ENCODE measurements at regions not wholly inside any gene's neighbourhood (a gene's known extent, or its start where the extent isn't known, plus 50 kb on each side); places are given as distances from the start of the nearest gene placed in this dataset.
A peak's percentile ranks its signal among the peaks of the same experiment; 100 is the strongest.

- peak overlapping the region; percentile 57 for H3K4me3 ChIP-seq (replicated peaks; ENCODE audit: low read depth, low read length)
- peak; percentile 69 for DNase-seq (ENCODE audit: low read depth)
- peak; percentile 56 for TF ChIP-seq CTCF (IDR thresholded peaks at IDR 0.05; ENCODE audit: low read length, missing control alignments)
Observed at GRCh38 chr6:27157459-27158315, 89.8 kb upstream of the PRSS16 start.

- TF ChIP-seq CTCF (IDR thresholded peaks at IDR 0.05; ENCODE audit: low read length, missing control alignments): no peak
- no peak for DNase-seq (ENCODE audit: low read depth)
- H3K4me3 ChIP-seq (replicated peaks; ENCODE audit: low read depth, low read length): no peak overlapping the region
Observed at GRCh38 chr6:27158316-27158643, 89.2 kb upstream of the PRSS16 start.

DNA sequence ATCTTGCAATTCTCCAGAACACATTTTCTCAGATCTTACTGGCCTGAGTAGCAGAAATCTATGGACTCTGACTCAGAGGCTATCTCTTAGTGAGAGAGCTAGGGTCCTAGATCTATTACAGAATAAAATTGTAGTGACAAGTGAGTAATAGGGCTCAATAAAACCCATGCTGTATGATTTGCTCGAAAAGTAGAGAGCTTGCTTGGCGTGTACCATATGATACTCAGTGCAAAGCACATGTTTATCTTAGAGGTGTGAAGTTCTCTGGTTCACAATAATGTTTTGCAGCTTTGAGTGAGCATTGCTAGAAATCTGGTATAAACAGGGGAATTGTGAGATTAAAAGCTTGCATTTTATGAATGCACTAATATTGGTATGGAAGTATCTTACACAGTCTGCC lies 87.8 kb upstream of the PRSS16 start:
- H3K4me3 ChIP-seq (replicated peaks; ENCODE audit: low read depth, low read length): no peak overlapping the region
- DNase-seq (ENCODE audit: low read depth): no peak
- TF ChIP-seq CTCF (IDR thresholded peaks at IDR 0.05; ENCODE audit: low read length, missing control alignments): no peak

DNA sequence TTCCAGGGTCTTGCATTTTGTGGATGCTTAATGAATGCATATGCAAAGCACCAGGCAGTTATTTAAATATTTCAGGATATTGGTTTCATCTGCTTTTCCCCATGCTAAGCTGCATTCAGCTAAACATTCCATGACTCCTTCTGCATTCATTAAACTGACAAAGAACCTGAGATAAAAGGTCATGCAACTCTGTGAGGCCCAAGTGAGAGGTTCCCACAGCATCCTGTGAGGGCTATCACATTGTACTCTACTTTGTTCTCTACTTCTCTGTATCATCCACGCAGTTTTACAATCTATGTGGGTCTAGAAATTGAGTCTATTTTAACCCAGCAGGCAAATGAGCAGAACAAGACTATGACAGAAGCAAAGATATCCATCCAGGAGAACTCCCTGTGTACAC lies 86.4 kb upstream of the PRSS16 start:
- H3K4me3 ChIP-seq (replicated peaks; ENCODE audit: low read depth, low read length): no peak overlapping the region
- no peak for TF ChIP-seq CTCF (IDR thresholded peaks at IDR 0.05; ENCODE audit: low read length, missing control alignments)
- no peak for DNase-seq (ENCODE audit: low read depth)

GRCh38 chr6:27161603-27161945 lies 85.9 kb upstream of the PRSS16 start:
- no peak for TF ChIP-seq CTCF (IDR thresholded peaks at IDR 0.05; ENCODE audit: low read length, missing control alignments)
- no peak overlapping the region for H3K4me3 ChIP-seq (replicated peaks; ENCODE audit: low read depth, low read length)
- no peak for DNase-seq (ENCODE audit: low read depth)

DNA sequence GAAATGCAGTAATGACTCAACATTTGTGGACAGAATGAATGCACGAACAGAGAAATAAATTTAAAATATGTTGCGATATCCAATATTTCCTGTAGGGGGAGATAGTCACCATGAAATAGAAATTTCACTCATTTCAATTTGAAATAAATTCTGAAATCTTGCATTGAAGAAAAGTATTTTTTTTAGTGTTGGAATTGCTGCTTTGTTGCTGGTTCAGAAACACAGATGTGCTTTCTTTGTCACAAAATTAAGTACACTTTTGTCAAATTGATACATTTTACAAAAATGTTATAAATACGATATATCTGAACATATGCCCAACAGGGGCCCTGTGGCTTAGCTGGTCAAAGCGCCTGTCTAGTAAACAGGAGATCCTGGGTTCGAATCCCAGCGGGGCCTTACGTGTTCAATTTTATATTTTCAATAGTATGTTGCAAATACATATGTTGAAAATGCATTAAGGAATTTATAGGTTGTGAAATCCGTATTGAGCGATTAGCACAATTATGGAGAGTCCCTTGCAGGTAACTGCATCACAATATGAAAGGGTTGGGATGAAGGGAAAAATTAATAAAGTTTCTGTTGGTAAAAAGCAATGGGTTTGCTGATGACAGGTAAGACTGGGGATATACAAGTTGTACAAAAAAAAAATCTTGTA lies 85.4 kb upstream of the PRSS16 start:
- peak overlapping the region; percentile 11 for H3K4me3 ChIP-seq (replicated peaks; ENCODE audit: low read depth, low read length)
- DNase-seq (ENCODE audit: low read depth): peak; percentile 72
- peak; percentile 56 for TF ChIP-seq CTCF (IDR thresholded peaks at IDR 0.05; ENCODE audit: low read length, missing control alignments)
